Natural killer cell (primary cell): ENCODE measurements at regions not wholly inside any gene's neighbourhood (a gene's known extent, or its start where the extent isn't known, plus 50 kb on each side); places are given as distances from the start of the nearest gene placed in this dataset.
"Not testable (repeated sequence)": the region's sequence is repeated elsewhere in the genome, so short reads cannot be mapped to it uniquely, and the experiment has no call there.

Experiments
- ATAC-seq, 3 donors: fragments of 150-1000 bp in 2 of 3; fragments of 200-7000 bp in 1 of 3; cut with Tn5 transposase; 1 replicate in 1 of 3; 2 replicates in 2 of 3; pipeline ENCODE4 v1.10.0; 2021; ENCODE audit warnings: mild to moderate bottlenecking in 2 of 3, moderate library complexity in 2 of 3
- DNase-seq, 2 donors: peaks; one replicate each; pipeline versions ENCODE4 v3.0.0 to v3.0.0-alpha.2; 2013 to 2021; ENCODE audit warnings: mixed read lengths in 1 of 2
- H3K27ac ChIP-seq: one replicate; pipeline ENCODE4 v1.5.1; 2013; ENCODE audit warnings: mild to moderate bottlenecking, low read length
- H3K27me3 ChIP-seq: one replicate; pipeline ENCODE4 v1.6.1; 2013; ENCODE audit warnings: low read length; ENCODE audit not compliant: control insufficient read depth, insufficient read depth
- H3K36me3 ChIP-seq: one replicate; pipeline ENCODE4 v1.6.1; 2013; ENCODE audit warnings: low read length; ENCODE audit not compliant: control insufficient read depth, insufficient read depth
- H3K4me1 ChIP-seq: one replicate; pipeline ENCODE4 v1.6.1; 2013; ENCODE audit warnings: low read length; ENCODE audit not compliant: control insufficient read depth, insufficient read depth
- H3K4me3 ChIP-seq: one replicate; pipeline ENCODE4 v1.5.1; 2013; ENCODE audit warnings: low read length
- H3K9me3 ChIP-seq: one replicate; pipeline ENCODE4 v1.6.1; 2013; ENCODE audit warnings: low read length; ENCODE audit not compliant: control insufficient read depth, insufficient read depth
- H3K27ac Mint-ChIP-seq, 2 donors: one replicate each; pipeline ENCODE4 v1.8.0; 2022; ENCODE audit warnings: mild to moderate bottlenecking in 2 of 2, mixed read lengths in 2 of 2, moderate library complexity in 1 of 2
- H3K27me3 Mint-ChIP-seq, 2 donors: one replicate each; pipeline ENCODE4 v1.8.0; 2022; ENCODE audit warnings: low read depth in 2 of 2, mixed read lengths in 2 of 2
- H3K36me3 Mint-ChIP-seq: one replicate; pipeline ENCODE4 v1.8.0; 2022; ENCODE audit warnings: mixed read lengths
- H3K4me1 Mint-ChIP-seq, 2 donors: one replicate each; pipeline ENCODE4 v1.8.0; 2022; ENCODE audit warnings: mixed read lengths in 2 of 2
- H3K4me3 Mint-ChIP-seq: one replicate; pipeline ENCODE4 v1.8.0; 2022; ENCODE audit warnings: mild to moderate bottlenecking, moderate library complexity, mixed read lengths
- H3K9me3 Mint-ChIP-seq, 2 donors: one replicate each; pipeline ENCODE4 v1.8.0; 2022; ENCODE audit warnings: mixed read lengths in 2 of 2
- WGBS: methylation state at CpG from one replicate; pipeline ENCODE4 v1.1.7; 2013; ENCODE audit warnings: missing lambda C conversion rate; ENCODE audit not compliant: insufficient coverage; 5-methylcytosine and 5-hydroxymethylcytosine counted together
- intact Hi-C: fragments of 100-400 bp; cut with micrococcal nuclease; formaldehyde crosslinking; loops from one replicate; pipeline ENCODE4 v1.14.2; 2022
- TF ChIP-seq, protein P1 (sequence below): fragments of 200-600 bp; IDR thresholded peaks from one replicate; pipeline ENCODE4 v1.8.0; 2022; ENCODE audit warnings: antibody characterized with exemption

DNA sequence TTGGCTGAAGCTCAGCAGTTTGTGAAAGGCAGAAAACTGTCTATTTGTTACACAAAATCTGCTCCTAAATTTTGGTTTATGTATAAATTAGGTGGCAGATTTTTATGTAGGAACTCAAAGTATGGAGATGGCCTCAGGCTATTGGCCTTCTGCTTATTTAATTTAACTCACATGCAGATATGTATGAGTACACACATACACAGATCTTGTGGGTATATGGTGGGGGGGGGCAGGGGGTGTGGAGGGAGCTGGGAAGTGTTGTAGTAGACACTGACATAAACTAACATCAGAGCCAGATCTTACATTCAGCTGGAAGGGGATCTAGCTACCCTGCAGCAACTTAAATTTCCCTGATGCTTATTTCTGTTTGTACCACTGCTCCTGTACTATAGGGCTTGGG is 170.8 kb downstream of the EPM2A start:
- H3K4me1 Mint-ChIP-seq, result no peaks in the 10 kb centered on the region

DNA sequence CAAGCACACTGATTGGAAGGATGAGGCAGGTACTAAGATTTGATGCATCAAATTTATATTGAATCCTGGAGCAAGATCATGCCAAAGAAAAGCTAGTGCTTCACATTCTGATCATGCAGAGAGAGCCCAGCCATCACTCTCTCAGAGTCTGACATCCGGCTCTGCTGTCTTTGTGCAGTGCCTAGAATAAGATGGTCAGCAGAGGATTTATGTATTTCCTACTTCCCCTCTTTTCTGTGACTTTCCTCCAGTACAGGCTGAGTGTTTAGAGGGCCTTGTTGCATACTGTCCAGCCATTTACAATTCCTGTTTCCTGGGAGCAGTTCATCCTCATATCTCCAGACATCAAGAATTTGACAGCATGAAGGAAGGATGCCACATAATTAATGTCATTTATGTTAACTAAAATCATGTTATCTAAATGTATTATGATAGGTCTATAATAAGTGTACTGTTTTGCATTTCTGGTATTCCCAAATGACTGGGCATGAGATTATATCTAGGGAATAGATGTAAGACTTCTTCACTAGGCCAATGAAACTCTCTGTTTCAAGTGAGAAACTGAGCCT is 167.6 kb downstream of the EPM2A start:
- H3K27ac Mint-ChIP-seq, result no peak overlapping the region
- H3K4me3 Mint-ChIP-seq, result no peak overlapping the region
- intact Hi-C loops, result no loop called here
- H3K27me3 Mint-ChIP-seq, result no peaks in the 10 kb centered on the region
- H3K9me3 Mint-ChIP-seq, result peaks cover 8 to 9% of the 10 kb centered on the region in 2 donors
- H3K36me3 Mint-ChIP-seq, result no peaks in the 10 kb centered on the region
- Histone ChIP-seq H3K36me3 (no peaks in the 10 kb centered on the region), H3K27ac (no peak overlapping the region), H3K9me3 (no peaks in the 10 kb centered on the region), H3K4me3 (no peak overlapping the region), H3K4me1 (no peaks in the 10 kb centered on the region), H3K27me3 (no peaks in the 10 kb centered on the region)
- 88% methylated on average over 1 of the region's 1 CpG for WGBS
- H3K4me1 Mint-ChIP-seq, result no peaks in the 10 kb centered on the region
- DNase-seq (no peak), ATAC-seq (no peak)
- TF ChIP-seq, protein P1, sequence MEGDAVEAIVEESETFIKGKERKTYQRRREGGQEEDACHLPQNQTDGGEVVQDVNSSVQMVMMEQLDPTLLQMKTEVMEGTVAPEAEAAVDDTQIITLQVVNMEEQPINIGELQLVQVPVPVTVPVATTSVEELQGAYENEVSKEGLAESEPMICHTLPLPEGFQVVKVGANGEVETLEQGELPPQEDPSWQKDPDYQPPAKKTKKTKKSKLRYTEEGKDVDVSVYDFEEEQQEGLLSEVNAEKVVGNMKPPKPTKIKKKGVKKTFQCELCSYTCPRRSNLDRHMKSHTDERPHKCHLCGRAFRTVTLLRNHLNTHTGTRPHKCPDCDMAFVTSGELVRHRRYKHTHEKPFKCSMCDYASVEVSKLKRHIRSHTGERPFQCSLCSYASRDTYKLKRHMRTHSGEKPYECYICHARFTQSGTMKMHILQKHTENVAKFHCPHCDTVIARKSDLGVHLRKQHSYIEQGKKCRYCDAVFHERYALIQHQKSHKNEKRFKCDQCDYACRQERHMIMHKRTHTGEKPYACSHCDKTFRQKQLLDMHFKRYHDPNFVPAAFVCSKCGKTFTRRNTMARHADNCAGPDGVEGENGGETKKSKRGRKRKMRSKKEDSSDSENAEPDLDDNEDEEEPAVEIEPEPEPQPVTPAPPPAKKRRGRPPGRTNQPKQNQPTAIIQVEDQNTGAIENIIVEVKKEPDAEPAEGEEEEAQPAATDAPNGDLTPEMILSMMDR, result no peak

More for the DNA sequence above, 170.8 kb downstream of the EPM2A start:
- Histone ChIP-seq H3K4me3 (no peak overlapping the region), H3K27me3 (no peaks in the 10 kb centered on the region), H3K9me3 (no peaks in the 10 kb centered on the region), H3K27ac (no peak overlapping the region), H3K36me3 (no peaks in the 10 kb centered on the region), H3K4me1 (no peaks in the 10 kb centered on the region)
- no peak overlapping the region for H3K4me3 Mint-ChIP-seq
- H3K27me3 Mint-ChIP-seq, result no peaks in the 10 kb centered on the region
- intact Hi-C loops, result no loop called here
- H3K9me3 Mint-ChIP-seq, result peaks cover 11% of the 10 kb centered on the region in 2 donors
- no peaks in the 10 kb centered on the region for H3K36me3 Mint-ChIP-seq
- H3K27ac Mint-ChIP-seq, result no peak overlapping the region
- no peak for DNase-seq
- ATAC-seq, result no peak
- TF ChIP-seq, protein P1, result no peak

DNA sequence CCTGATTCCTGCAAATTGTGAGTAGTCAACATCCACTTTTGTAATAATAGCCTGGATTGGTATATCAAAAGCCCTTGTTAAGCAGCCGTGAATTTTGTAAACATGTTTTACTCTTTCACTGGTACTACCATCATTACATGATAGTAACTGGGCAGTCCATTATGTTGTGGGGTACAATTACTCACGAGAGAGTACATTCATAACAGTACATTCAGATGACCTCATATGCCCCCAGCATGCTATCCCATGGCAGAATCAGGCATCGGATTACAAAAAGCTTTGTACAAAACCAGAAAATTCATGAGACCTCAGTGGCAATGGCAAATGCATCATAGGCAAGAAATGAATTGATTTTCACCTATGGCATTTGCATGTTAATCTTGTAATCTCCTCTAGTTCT is 166.2 kb downstream of the EPM2A start:
- no peaks in the 10 kb centered on the region for H3K36me3 Mint-ChIP-seq
- 79% methylated on average over 3 of the region's 3 CpGs for WGBS

DNA sequence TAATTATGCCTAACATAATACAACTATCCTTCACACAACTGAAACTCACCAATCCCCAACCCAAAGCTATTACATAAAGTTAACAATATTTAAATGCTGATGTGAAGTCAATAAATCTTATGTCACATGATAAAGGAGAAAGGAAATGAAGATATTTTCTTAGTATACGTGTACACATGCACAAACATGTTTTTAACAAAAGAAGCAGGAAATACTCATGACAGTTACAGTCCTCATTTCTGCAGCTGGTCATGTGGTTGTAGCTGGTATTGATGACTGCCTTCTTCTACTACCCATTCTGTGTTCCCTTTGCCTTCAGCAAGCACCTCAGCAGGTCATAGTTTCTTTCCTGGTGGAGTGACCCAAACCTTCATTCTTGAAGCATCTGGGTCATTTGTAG is 165.0 kb downstream of the EPM2A start:
- H3K9me3 ChIP-seq, H3K9me3 Mint-ChIP-seq, H3K36me3 Mint-ChIP-seq, H3K27me3 Mint-ChIP-seq, H3K27ac Mint-ChIP-seq, H3K4me3 Mint-ChIP-seq, H3K27me3 ChIP-seq, ATAC-seq, intact Hi-C loops, DNase-seq, H3K4me3 ChIP-seq, H3K4me1 ChIP-seq, H3K4me1 Mint-ChIP-seq, H3K27ac ChIP-seq, H3K36me3 ChIP-seq: not testable (repeated sequence)
- WGBS, result no CpG with 5 or more reads among the region's 1 CpG

More for the DNA sequence above, 166.2 kb downstream of the EPM2A start:
- TF ChIP-seq, protein P1, result no peak
- Mint-ChIP-seq H3K9me3 (peaks cover 4% of the 10 kb centered on the region in 2 donors), H3K4me3 (no peak overlapping the region), H3K4me1 (no peaks in the 10 kb centered on the region), H3K27me3 (no peaks in the 10 kb centered on the region), H3K27ac (no peak overlapping the region)
- no peaks in the 10 kb centered on the region for H3K36me3 ChIP-seq
- no peaks in the 10 kb centered on the region for H3K4me1 ChIP-seq
- no peaks in the 10 kb centered on the region for H3K9me3 ChIP-seq
- no peak overlapping the region for H3K4me3 ChIP-seq
- no peak for ATAC-seq
- intact Hi-C loops, result no loop called here
- H3K27me3 ChIP-seq, result no peaks in the 10 kb centered on the region
- no peak overlapping the region for H3K27ac ChIP-seq
- no peak for DNase-seq

DNA sequence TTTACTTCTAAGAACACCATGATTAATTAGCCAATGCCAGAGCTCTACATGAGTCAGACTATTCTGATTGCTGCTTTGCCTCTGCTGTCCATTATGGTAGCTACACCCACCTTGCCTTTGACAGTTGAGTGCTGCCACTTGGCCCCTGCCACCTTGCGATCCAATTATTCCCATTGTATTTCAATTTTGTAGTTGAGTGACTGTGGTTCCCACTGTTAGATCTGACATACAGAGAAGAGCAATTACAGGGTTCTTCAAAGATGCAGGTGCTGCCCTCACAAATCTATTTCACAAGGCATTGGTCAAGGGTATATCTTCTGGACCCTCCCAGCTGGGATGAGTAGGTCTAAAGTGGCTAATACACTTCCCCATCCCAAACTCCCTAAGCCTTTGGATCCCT is 161.1 kb downstream of the EPM2A start:
- H3K27me3 Mint-ChIP-seq, intact Hi-C loops, H3K4me1 ChIP-seq, H3K4me1 Mint-ChIP-seq, H3K27me3 ChIP-seq, ATAC-seq, H3K9me3 ChIP-seq, H3K27ac ChIP-seq, H3K4me3 ChIP-seq, DNase-seq, H3K36me3 ChIP-seq, H3K36me3 Mint-ChIP-seq, H3K27ac Mint-ChIP-seq, H3K4me3 Mint-ChIP-seq: not testable (repeated sequence)
- H3K9me3 Mint-ChIP-seq, result peaks cover 8 to 17% of the 10 kb centered on the region in 2 donors
- 100% methylated on average over 1 of the region's 1 CpG for WGBS
